ENCODE measurements at regions not wholly inside any gene's neighbourhood (a gene's known extent, or its start where the extent isn't known, plus 50 kb on each side); places are given as distances from the start of the nearest gene placed in this dataset.

DNA sequence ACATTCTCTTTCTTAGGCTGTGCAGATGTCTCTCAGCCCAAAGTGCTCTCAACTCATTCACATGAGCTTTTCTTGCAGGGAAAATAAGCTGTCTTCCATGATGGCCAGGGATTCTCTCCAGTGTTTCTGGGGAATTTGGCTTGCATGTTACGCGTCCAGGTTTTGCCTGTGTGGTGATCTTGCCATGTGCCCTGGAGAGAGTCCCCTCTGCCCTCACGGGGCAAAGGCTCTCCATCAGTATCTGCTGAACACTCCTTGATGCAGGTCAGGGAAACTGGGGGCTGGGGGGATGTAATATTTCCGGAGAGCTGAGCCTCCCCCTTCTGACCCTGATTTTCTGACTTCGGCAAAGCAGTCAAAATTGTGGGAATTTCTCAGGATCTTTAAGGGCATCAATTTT, 87.6 kb downstream of the ACKR3 start:
- no peak for DNase-seq (ENCODE audit: low spot score in 2 of 2)
- no peak for TF ChIP-seq POLR2A (IDR thresholded peaks at IDR 0.05)
- TF ChIP-seq, protein P1, sequence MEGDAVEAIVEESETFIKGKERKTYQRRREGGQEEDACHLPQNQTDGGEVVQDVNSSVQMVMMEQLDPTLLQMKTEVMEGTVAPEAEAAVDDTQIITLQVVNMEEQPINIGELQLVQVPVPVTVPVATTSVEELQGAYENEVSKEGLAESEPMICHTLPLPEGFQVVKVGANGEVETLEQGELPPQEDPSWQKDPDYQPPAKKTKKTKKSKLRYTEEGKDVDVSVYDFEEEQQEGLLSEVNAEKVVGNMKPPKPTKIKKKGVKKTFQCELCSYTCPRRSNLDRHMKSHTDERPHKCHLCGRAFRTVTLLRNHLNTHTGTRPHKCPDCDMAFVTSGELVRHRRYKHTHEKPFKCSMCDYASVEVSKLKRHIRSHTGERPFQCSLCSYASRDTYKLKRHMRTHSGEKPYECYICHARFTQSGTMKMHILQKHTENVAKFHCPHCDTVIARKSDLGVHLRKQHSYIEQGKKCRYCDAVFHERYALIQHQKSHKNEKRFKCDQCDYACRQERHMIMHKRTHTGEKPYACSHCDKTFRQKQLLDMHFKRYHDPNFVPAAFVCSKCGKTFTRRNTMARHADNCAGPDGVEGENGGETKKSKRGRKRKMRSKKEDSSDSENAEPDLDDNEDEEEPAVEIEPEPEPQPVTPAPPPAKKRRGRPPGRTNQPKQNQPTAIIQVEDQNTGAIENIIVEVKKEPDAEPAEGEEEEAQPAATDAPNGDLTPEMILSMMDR (IDR thresholded peaks at IDR 0.05): no peak
- intact Hi-C loops (cut with DNase I; ENCODE audit: low total_unique reads): no loop called here
- 92 to 98% methylated on average over 5 of the region's 5 CpGs for WGBS, 2 donors
- no peak overlapping the region for H3K4me3 ChIP-seq (ENCODE audit: low read depth, poor library complexity, severe bottlenecking)

DNA sequence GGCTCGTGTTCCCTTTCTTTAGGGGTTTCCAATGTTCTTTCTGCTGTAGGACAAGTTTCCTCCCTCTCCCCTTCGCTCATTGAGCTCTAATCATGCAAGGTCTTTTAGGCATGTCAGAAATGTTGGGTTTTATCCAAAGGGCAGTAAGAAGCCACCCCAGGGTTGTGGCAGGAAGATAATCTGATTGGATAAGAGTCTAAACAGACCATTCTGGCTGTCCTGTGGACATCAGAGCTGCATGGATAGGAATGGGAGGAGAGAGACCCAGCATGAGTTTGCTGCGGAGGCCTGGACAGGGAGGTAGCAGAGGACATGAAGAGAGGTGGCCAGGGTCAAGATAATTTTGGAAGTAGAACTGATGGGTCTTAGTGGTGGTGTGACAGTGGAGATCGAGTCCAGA, 88.2 kb downstream of the ACKR3 start:
- 88 to 90% methylated on average over 4 of the region's 4 CpGs for WGBS, 2 donors
- intact Hi-C loops (cut with DNase I; ENCODE audit: low total_unique reads): no loop called here
- H3K4me3 ChIP-seq (ENCODE audit: low read depth, poor library complexity, severe bottlenecking): no peak overlapping the region
- TF ChIP-seq, protein P1 (IDR thresholded peaks at IDR 0.05): no peak
- no peak for TF ChIP-seq POLR2A (IDR thresholded peaks at IDR 0.05)
- DNase-seq (ENCODE audit: low spot score in 2 of 2): peak in 1 of 2 donors; percentile 2

DNA sequence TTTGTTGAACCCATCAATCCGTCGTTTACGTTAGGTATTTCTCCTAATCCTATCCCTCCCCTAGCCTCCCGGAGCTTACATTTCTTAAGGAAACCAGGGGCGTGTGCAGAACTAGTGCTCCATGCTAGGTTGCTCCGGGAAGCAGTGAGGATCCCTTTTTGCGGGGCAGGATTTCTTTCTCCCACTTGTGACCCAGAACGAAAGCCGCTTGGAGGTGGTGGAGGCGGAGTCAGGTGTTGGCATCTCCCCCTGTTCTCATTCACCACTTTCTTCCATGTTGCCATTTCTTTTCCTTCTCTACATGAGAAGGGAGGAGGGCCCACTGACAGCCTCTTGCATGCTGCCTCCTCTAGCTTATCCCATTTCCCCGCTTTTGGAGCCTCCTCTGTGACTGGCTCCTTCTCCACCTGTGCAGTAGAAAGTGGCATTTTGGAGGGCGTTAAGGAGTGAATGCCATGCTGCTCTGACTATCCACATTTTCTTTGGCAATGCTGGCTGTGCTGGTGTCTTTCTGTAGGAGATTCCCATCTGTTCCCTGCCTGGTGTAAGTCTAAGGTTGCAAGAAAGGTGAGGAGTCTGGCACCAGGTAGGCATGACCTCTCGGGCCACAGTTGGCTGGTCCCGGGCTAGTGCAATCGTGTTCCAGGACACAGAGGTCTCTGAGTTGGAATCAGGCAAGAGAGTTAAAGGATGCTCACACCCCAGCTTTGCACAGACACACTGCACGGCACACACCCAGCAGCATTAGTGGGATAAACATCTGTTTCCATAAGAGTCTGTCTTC, 89.5 kb downstream of the ACKR3 start:
- peak; percentile 11 to 70 for DNase-seq (ENCODE audit: low spot score in 2 of 2)
- intact Hi-C loops (cut with DNase I; ENCODE audit: low total_unique reads): no loop called here
- no peak overlapping the region for H3K4me3 ChIP-seq (ENCODE audit: low read depth, poor library complexity, severe bottlenecking)
- TF ChIP-seq, protein P1 (IDR thresholded peaks at IDR 0.05): no peak
- no peak for TF ChIP-seq POLR2A (IDR thresholded peaks at IDR 0.05)
- 85 to 92% methylated on average over 16 of the region's 16 CpGs for WGBS, 2 donors

DNA sequence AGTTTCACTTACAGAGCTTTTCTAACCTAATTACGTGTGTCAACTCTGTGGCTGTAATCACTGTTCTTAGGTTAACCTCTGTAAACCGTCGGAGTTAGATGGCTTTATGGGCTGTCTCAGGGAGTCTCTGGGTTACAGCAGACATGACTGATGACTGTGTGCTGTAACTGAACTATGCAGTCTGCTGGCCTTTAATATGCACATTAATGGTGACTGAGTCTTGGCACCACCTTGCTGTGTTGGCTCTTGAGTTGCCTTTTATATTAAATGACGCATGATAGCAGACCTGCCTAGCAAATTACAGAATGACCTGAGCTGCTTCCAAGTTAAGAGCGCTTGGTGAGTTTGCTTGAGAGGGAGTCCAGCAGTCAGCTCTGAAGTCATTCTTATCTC, 90.1 kb downstream of the ACKR3 start:
- WGBS, 2 donors: 38 to 58% methylated on average over 5 of the region's 5 CpGs
- TF ChIP-seq POLR2A (IDR thresholded peaks at IDR 0.05): no peak
- TF ChIP-seq, protein P1 (IDR thresholded peaks at IDR 0.05): no peak
- H3K4me3 ChIP-seq (ENCODE audit: low read depth, poor library complexity, severe bottlenecking): no peak overlapping the region
- intact Hi-C loops (cut with DNase I; ENCODE audit: low total_unique reads): no loop called here
- peak; percentile 11 to 54 for DNase-seq (ENCODE audit: low spot score in 2 of 2)

DNA sequence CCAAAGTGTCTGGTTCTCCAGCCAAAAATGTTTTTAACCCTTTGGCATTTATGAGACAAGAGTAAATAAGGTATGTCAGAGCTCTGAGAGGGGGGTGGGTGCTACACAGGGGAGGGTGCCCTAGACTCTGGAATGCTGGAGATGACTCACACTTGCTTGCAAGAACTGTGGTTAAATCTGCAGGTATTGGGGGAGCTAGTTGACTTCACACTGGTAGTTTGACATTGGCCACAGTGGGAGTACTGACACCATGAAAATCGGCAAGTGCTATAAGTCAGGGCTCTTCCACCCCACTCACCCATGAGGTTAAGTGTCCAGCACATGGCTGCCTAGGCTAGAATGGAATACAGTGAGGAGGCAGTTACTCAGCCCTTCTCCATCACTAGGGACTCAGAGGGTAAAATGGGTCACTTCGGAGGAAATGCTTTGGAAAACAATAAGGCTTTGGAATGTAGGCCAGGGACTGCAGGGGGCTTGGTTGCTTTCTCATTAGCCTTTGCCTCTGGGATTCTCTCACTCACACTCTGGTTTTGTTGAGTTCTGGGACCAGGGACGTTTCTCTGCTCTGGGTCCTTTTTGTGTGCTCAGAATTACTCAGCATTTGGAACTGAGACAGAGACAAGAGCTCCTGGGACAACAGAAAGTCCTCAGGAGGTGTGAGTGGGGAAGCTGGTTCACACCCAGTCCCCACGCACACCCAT, 91.6 kb downstream of the ACKR3 start:
- TF ChIP-seq, protein P1 (IDR thresholded peaks at IDR 0.05): no peak
- TF ChIP-seq POLR2A (IDR thresholded peaks at IDR 0.05): no peak
- WGBS, 2 donors: 43 to 59% methylated on average over 4 of the region's 4 CpGs
- no peak overlapping the region for H3K4me3 ChIP-seq (ENCODE audit: low read depth, poor library complexity, severe bottlenecking)
- peak in 1 of 2 donors; percentile 76 for DNase-seq (ENCODE audit: low spot score in 2 of 2)
- intact Hi-C loops (cut with DNase I; ENCODE audit: low total_unique reads): no loop called here
